GM12878 (cell line): ENCODE measurements at regions not wholly inside any gene's neighbourhood (a gene's known extent, or its start where the extent isn't known, plus 50 kb on each side); places are given as distances from the start of the nearest gene placed in this dataset.

ENCODE experiments used
- ATAC-seq: fragments of 200-7000 bp; cut with Tn5 transposase; 3 replicates; pipeline ENCODE4 v1.9.1; 2020; ENCODE audit warnings: mild to moderate bottlenecking, moderate library complexity
- BruUV-seq: library from RNA; stranded (reverse); fragments of 400-500 nt; replicated peaks from 2 replicates; lab custom pipeline; 2021; lab: Mats Ljungman, UMichigan
- CTCF ChIA-PET: fragments of 300-600 bp; sonication (Branson Sonifier 250); formaldehyde crosslinking; extraction: SDS; loops from one replicate; lab custom pipeline; 2021; ENCODE audit warnings: inconsistent platforms; lab: Yijun Ruan, JAX
- POLR2A ChIA-PET: fragments of 350-600 bp; formaldehyde crosslinking; extraction: SDS; loops from one replicate; lab custom pipeline; 2021; ENCODE audit warnings: inconsistent platforms; lab: Charles Lee
- RAD21 ChIA-PET: fragments of 300-600 bp; sonication (Branson Sonifier 250); formaldehyde crosslinking; loops from one replicate; lab custom pipeline; 2023; ENCODE audit warnings: antibody characterized with exemption; ENCODE audit not compliant: unreplicated experiment; lab: Charles Lee
- SMC1A ChIA-PET: fragments of 300-600 bp; sonication (Branson Sonifier 250); formaldehyde crosslinking; loops from one replicate; lab custom pipeline; 2023; ENCODE audit not compliant: unreplicated experiment, uncharacterized antibody; lab: Charles Lee
- DNase-seq: peaks from one replicate; pipeline ENCODE4 v3.0.0-alpha.2; 2011; ENCODE audit warnings: low read depth, low spot score
- FAIRE-seq: peaks from 3 replicates; lab custom pipeline; 2011; peaks lifted over from hg19 to GRCh38; lab: Jason Lieb, UNC
- H2AFZ ChIP-seq: 2 replicates; pipeline ENCODE4 v1.6.0; 2011; ENCODE audit warnings: low read depth, low read length, control low read depth; ENCODE audit not compliant: control insufficient read depth
- H3K27ac ChIP-seq: 2 replicates; pipeline ENCODE4 v1.5.1; 2011; ENCODE audit warnings: control low read depth; ENCODE audit not compliant: control insufficient read depth, insufficient read depth
- H3K27me3 ChIP-seq, 2 experiments: replicated peaks in 1 of 2; 2 replicates each; pipeline versions ENCODE4 v1.6.0 to v1.6.1; 2011; ENCODE audit warnings: low read length in 1 of 2; ENCODE audit not compliant: control insufficient read depth in 2 of 2, insufficient read depth in 2 of 2
- H3K36me3 ChIP-seq, 2 experiments: 2 replicates each; pipeline ENCODE4 v1.5.1; 2011; ENCODE audit warnings: low read length in 1 of 2; ENCODE audit not compliant: control insufficient read depth in 2 of 2, insufficient read depth in 2 of 2
- H3K4me1 ChIP-seq: 2 replicates; pipeline ENCODE4 v1.6.1; 2011; ENCODE audit warnings: mild to moderate bottlenecking, low read length, moderate library complexity, mixed read lengths; ENCODE audit not compliant: control insufficient read depth, insufficient read depth
- H3K4me2 ChIP-seq: 2 replicates; pipeline ENCODE4 v1.6.0; 2011; ENCODE audit warnings: control low read depth; ENCODE audit not compliant: control insufficient read depth, insufficient read depth
- H3K4me3 ChIP-seq: fragments of 200-600 bp; sonication (generic); 2 replicates; pipeline ENCODE4 v1.5.1; 2016
- H3K79me2 ChIP-seq: 2 replicates; pipeline ENCODE4 v1.6.0; 2011; ENCODE audit warnings: low read length; ENCODE audit not compliant: control insufficient read depth, insufficient read depth
- H3K9ac ChIP-seq: 2 replicates; pipeline ENCODE4 v1.8.0; 2011; ENCODE audit warnings: low read length, control low read depth, mixed read lengths; ENCODE audit not compliant: control insufficient read depth, insufficient read depth
- H3K9me3 ChIP-seq: replicated peaks from 3 replicates; pipeline ENCODE4 v1.5.1; 2011; ENCODE audit warnings: mild to moderate bottlenecking, low read length; ENCODE audit not compliant: control insufficient read depth, insufficient read depth
- H4K20me1 ChIP-seq: 2 replicates; pipeline ENCODE4 v1.6.0; 2011; ENCODE audit not compliant: control insufficient read depth, insufficient read depth
- CHD1 ChIP-seq: IDR thresholded peaks from 2 replicates; pipeline ENCODE4 v1.6.1; 2012; ENCODE audit warnings: low read depth, low read length, improper control_type of control experiment
- GATAD2B ChIP-seq: fragments of 450-650 bp; conservative IDR thresholded peaks from 2 replicates; pipeline ENCODE4 v1.6.1; 2017; ENCODE audit warnings: low read depth, mild to moderate bottlenecking, moderate library complexity
- IKZF2 ChIP-seq, 2 experiments: fragments of 450-650 bp; IDR thresholded peaks; 2 replicates each; pipeline ENCODE4 v1.6.1; 2017; ENCODE audit warnings: mild to moderate bottlenecking in 2 of 2, moderate library complexity in 2 of 2
- LARP7 ChIP-seq: fragments of 450-650 bp; IDR thresholded peaks from 2 replicates; pipeline ENCODE4 v1.6.1; 2017; ENCODE audit warnings: mild to moderate bottlenecking
- NFIC ChIP-seq: IDR thresholded peaks from 2 replicates; pipeline ENCODE4 v1.6.1; 2012; ENCODE audit warnings: low read depth, mild to moderate bottlenecking, inconsistent platforms, low read length, moderate library complexity
- NFYB ChIP-seq: IDR thresholded peaks from 2 replicates; pipeline ENCODE4 v1.6.1; 2011; ENCODE audit warnings: low read depth, mild to moderate bottlenecking, low read length, improper control_type of control experiment, moderate library complexity; ENCODE audit not compliant: insufficient read depth
- PAX5 ChIP-seq: IDR thresholded peaks from 2 replicates; pipeline ENCODE4 v1.6.1; 2011; ENCODE audit warnings: low read depth, low read length, borderline replicate concordance
- REST ChIP-seq: IDR thresholded peaks from 2 replicates; pipeline ENCODE4 v1.6.1; 2012; ENCODE audit warnings: mild to moderate bottlenecking, low read depth, low read length
- SKIL ChIP-seq: fragments of 450-650 bp; IDR thresholded peaks from 2 replicates; pipeline ENCODE4 v1.6.1; 2017; ENCODE audit warnings: mild to moderate bottlenecking, low read depth, inconsistent platforms; ENCODE audit not compliant: poor library complexity, severe bottlenecking
- TAF1 ChIP-seq: IDR thresholded peaks from 2 replicates; pipeline ENCODE4 v1.6.1; 2011; ENCODE audit warnings: mild to moderate bottlenecking, low read depth, low read length, borderline replicate concordance
- USF2 ChIP-seq: IDR thresholded peaks from 2 replicates; pipeline ENCODE4 v1.6.1; 2011; ENCODE audit warnings: low read depth, low read length, improper control_type of control experiment, borderline replicate concordance
- WGBS: methylation state at CpG from one replicate; pipeline ENCODE4 v1.1.6; 2016; ENCODE audit warnings: low lambda C conversion rate; ENCODE audit not compliant: insufficient replicate concordance, insufficient coverage; ENCODE audit errors: missing lambda C conversion rate; 5-methylcytosine and 5-hydroxymethylcytosine counted together
- in situ Hi-C: fragments of 300-500 bp; cut with MboI; formaldehyde crosslinking; loops from 9 replicates; pipeline ENCODE4 v1.14.3; 2018; ENCODE audit warnings: mixed read lengths
- intact Hi-C: fragments of 100-400 bp; cut with micrococcal nuclease; formaldehyde crosslinking; loops from one replicate; pipeline ENCODE4 v1.14.2; 2022; ENCODE audit not compliant: unreplicated experiment

GRCh38 chr1:234879147-234880080, 249.2 kb downstream of the TOMM20 start (continued):
- TF ChIP-seq SKIL (peak; percentile 31), USF2 (no peak), IKZF2 (IDR thresholded peaks at IDR 0.05) (peak in 1 of 2 experiments; percentile 15; a peak in 1 of 4 replicates)

- intact Hi-C loops, result loop anchor here (5.0 kb wide), 1 partner anchor 146 kb away; no protein-coding TSS in a partner anchor
- Histone ChIP-seq H3K4me2 (no peak overlapping the region), H2AFZ (no peak overlapping the region), H3K36me3 (no peaks in the 10 kb centered on the region), H3K27me3 (no peaks in the 10 kb centered on the region), H3K9ac (no peak overlapping the region), H3K79me2 (no peaks in the 10 kb centered on the region), H3K4me3 (no peak overlapping the region), H4K20me1 (no peaks in the 10 kb centered on the region), H3K9me3 (no peaks in the 10 kb centered on the region; the same call in 1 of the 3 replicates), H3K27ac (no peak overlapping the region), H3K4me1 (peaks cover 60% of the 10 kb centered on the region)
- POLR2A ChIA-PET, result interaction anchor here (0.6 to 1.3 kb wide), 2 partner anchors 10 to 32 kb away, joined by 3 to 7 read pairs; no protein-coding TSS in a partner anchor
- ATAC-seq, result no peak
- SMC1A ChIA-PET, result interaction anchor here (0.8 to 5.0 kb wide), 13 partner anchors 28 to 379 kb away, joined by 3 to 20 read pairs (median 4); no protein-coding TSS in a partner anchor
- 85% methylated on average over 12 of the region's 12 CpGs for WGBS
- in situ Hi-C loops, result no loop called here
- DNase-seq, result no peak
- RAD21 ChIA-PET, result interaction anchor here (0.8 to 1.8 kb wide), 3 partner anchors 36 to 77 kb away, joined by 3 to 9 read pairs (median 5); no protein-coding TSS in a partner anchor
- FAIRE-seq, result no peak
- no TSS peak for BruUV-seq
- CTCF ChIA-PET, result no interaction called here
- TF ChIP-seq CHD1, result no peak
- no peak for TF ChIP-seq NFYB
- no peak for TF ChIP-seq GATAD2B
- no peak for TF ChIP-seq LARP7
- no peak for TF ChIP-seq PAX5
- no peak for TF ChIP-seq NFIC
- TF ChIP-seq TAF1, result no peak
- TF ChIP-seq REST, result no peak
Measured at GRCh38 chr1:234878288-234878687, 250.3 kb downstream of the TOMM20 start.
